Spleen (tissue), 11 donors: ENCODE measurements at regions not wholly inside any gene's neighbourhood (a gene's known extent, or its start where the extent isn't known, plus 50 kb on each side); places are given as distances from the start of the nearest gene placed in this dataset.

Experiments
- DNase-seq: peaks from one replicate; pipeline ENCODE4 v3.0.0-alpha.2; 2020
- H3K27ac ChIP-seq, 8 donors: fragments of 200-600 bp; sonication (generic) in 7 of 8; 1 replicate in 4 of 8; 2 replicates in 4 of 8; pipeline versions ENCODE4 v1.5.0 to v1.8.0; 2016 to 2021; ENCODE audit warnings: inconsistent platforms in 4 of 8, mild to moderate bottlenecking in 4 of 8, moderate library complexity in 1 of 8
- H3K27me3 ChIP-seq, 7 donors: fragments of 200-600 bp; sonication (generic) in 6 of 7; replicated peaks in 1 of 7; 1 replicate in 4 of 7; 2 replicates in 3 of 7; pipeline versions ENCODE4 v1.5.0 to v1.8.0; 2016 to 2021; ENCODE audit warnings: inconsistent platforms in 3 of 7, mild to moderate bottlenecking in 1 of 7
- H3K36me3 ChIP-seq, 6 donors: fragments of 200-600 bp; sonication (generic) in 5 of 6; 1 replicate in 4 of 6; 2 replicates in 2 of 6; pipeline versions ENCODE4 v1.5.0 to v1.8.0; 2016 to 2021; ENCODE audit warnings: inconsistent platforms in 2 of 6
- H3K4me1 ChIP-seq, 6 donors: fragments of 200-600 bp; sonication (generic) in 5 of 6; 1 replicate in 3 of 6; 2 replicates in 3 of 6; pipeline versions ENCODE4 v1.5.0 to v1.8.0; 2016 to 2021; ENCODE audit warnings: inconsistent platforms in 3 of 6
- H3K4me3 ChIP-seq, 8 donors: fragments of 200-600 bp; sonication (generic) in 7 of 8; 1 replicate in 4 of 8; 2 replicates in 4 of 8; pipeline versions ENCODE4 v1.5.0 to v1.8.0; 2016 to 2021; ENCODE audit warnings: inconsistent platforms in 4 of 8, mild to moderate bottlenecking in 4 of 8, moderate library complexity in 2 of 8
- H3K9me3 ChIP-seq, 8 donors: fragments of 200-600 bp; sonication (generic) in 7 of 8; 1 replicate in 4 of 8; 2 replicates in 4 of 8; pipeline versions ENCODE4 v1.5.0 to v1.8.0; 2016 to 2021; ENCODE audit warnings: inconsistent platforms in 4 of 8
- POLR2A ChIP-seq, 3 donors: fragments of 450-650 bp; IDR thresholded peaks; one replicate each; pipeline ENCODE4 v1.5.1; 2017; ENCODE audit warnings: antibody characterized with exemption in 3 of 3, mild to moderate bottlenecking in 1 of 3
- POLR2AphosphoS5 ChIP-seq, 3 donors: sonication (generic); formaldehyde crosslinking; IDR thresholded peaks; one replicate each; pipeline ENCODE4 v1.5.1; 2017; ENCODE audit warnings: antibody characterized with exemption in 3 of 3
- WGBS, 5 donors: extraction: QIAGEN DNeasy Blood & Tissue Kit in 3 of 5; methylation state at CpG; one replicate each; pipeline versions ENCODE4 v1.1.5 to v1.1.7; 2013 to 2018; 5-methylcytosine and 5-hydroxymethylcytosine counted together
- intact Hi-C: fragments of 100-400 bp; cut with DNase I; formaldehyde crosslinking; loops from one replicate; pipeline ENCODE4 v1.15.0; 2023; ENCODE audit warnings: low total_unique reads
- TF ChIP-seq, protein P1 (sequence below), 11 experiments: fragments of 200-600 bp in 7 of 11; fragments of 450-650 bp in 4 of 11; sonication (generic) in 4 of 11; IDR thresholded peaks in 8 of 11; conservative IDR thresholded peaks in 3 of 11; 1 replicate in 7 of 11; 2 replicates in 4 of 11; pipeline versions ENCODE4 v1.4.0 to v1.8.0; 2016 to 2021; ENCODE audit warnings: antibody characterized with exemption in 11 of 11, inconsistent platforms in 4 of 11, mild to moderate bottlenecking in 1 of 11
- donor health status: healthy with polysubstance abuse.
- donor health status: DM: no; HTN: no; CAD: no; lungs with moderate emphysema.
- donor health status: DM: no; HTN: no; CAD: no.
- donor health status: Bipolar disorder and iron deficiency.
- donor health status: healthy.
- donor health status: DM: no; HTN: no; CAD: no.
- donor health status: DM: yes; HTN: yes; CAD: no.

DNA sequence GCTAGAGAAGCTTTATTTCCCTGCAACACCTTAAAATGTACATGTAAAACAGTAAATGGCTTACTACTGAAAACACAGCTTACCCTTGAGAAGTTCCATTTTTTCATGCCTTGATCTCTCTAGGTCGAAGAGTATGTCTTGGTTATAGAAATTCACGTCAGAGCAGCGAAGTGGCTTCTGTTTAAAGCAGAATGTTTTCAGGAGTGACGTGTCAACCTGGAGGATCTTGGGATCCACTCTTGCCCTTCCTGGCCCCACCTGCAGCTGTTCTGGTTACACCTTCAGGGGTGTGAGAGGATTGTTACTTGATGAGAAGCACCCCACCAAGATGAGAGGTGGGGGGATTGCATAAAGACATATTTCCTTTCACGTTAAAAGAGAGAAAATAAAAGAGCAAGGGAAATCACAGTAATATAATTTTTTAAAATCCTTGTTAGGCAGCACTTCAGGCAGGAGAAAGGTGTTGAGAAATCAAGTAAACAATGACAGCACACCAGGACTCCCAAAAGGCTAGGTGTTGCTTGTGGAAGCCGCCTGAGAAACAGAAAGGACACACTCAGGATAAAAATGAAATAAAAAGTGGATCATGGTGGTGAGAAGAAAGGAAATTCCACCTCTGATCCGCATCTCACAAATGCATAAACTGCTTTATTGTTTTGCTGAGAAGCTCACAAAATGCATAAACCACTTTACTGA, 149.7 kb downstream of the UNC5CL start:
- no peaks in the 10 kb centered on the region for H3K9me3 ChIP-seq
- H3K27ac ChIP-seq: no peak overlapping the region
- H3K27me3 ChIP-seq: no peaks in the 10 kb centered on the region
- H3K4me3 ChIP-seq: no peak overlapping the region
- intact Hi-C loops: no loop called here
- peaks cover 0 to under 1% (median 0%) of the 10 kb centered on the region in 6 donors for H3K4me1 ChIP-seq
- no peak for TF ChIP-seq POLR2AphosphoS5 (IDR thresholded peaks at IDR 0.05)
- no peak for TF ChIP-seq POLR2A (IDR thresholded peaks at IDR 0.05)
- TF ChIP-seq, protein P1, sequence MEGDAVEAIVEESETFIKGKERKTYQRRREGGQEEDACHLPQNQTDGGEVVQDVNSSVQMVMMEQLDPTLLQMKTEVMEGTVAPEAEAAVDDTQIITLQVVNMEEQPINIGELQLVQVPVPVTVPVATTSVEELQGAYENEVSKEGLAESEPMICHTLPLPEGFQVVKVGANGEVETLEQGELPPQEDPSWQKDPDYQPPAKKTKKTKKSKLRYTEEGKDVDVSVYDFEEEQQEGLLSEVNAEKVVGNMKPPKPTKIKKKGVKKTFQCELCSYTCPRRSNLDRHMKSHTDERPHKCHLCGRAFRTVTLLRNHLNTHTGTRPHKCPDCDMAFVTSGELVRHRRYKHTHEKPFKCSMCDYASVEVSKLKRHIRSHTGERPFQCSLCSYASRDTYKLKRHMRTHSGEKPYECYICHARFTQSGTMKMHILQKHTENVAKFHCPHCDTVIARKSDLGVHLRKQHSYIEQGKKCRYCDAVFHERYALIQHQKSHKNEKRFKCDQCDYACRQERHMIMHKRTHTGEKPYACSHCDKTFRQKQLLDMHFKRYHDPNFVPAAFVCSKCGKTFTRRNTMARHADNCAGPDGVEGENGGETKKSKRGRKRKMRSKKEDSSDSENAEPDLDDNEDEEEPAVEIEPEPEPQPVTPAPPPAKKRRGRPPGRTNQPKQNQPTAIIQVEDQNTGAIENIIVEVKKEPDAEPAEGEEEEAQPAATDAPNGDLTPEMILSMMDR (IDR thresholded peaks at IDR 0.05 in 8 of 11, conservative IDR thresholded peaks at IDR 0.05 in 3 of 11): no peak
- no peaks in the 10 kb centered on the region for H3K36me3 ChIP-seq
- no peak for DNase-seq
- 73 to 88% (median 86%) methylated on average over 7 of the region's 7 CpGs for WGBS, 5 donors

DNA sequence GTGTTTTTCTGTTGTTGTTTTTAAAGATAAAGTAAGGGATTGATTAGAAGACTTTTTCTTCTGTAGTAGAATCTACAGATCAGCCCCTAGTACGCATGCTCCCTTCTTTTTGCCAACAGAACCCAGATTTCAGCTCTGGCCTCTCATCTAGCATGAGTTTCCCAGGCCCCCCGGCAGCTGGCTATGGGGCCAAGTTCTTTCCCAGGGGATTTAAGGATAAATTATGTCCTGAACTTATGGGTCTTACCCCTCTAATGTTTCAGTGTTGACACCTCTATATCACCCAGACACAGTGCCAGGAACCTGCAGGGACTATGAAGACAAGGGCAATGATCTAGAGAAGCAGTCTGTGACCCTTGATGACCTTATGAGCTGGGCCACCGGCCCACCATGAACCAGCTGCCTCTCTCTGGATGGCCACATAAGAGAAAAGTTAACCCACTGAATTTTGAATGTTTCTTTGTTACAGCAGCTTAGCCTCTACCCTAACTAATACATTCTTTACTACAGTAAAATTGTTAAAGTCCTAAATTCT, 150.5 kb downstream of the UNC5CL start:
- WGBS, 5 donors: 82 to 94% (median 85%) methylated on average over 3 of the region's 3 CpGs
- DNase-seq: no peak
- Histone ChIP-seq H3K27me3 (no peaks in the 10 kb centered on the region), H3K4me3 (no peak overlapping the region), H3K36me3 (no peaks in the 10 kb centered on the region), H3K27ac (no peak overlapping the region), H3K4me1 (no peaks in the 10 kb centered on the region), H3K9me3 (no peaks in the 10 kb centered on the region)
- intact Hi-C loops: no loop called here
- TF ChIP-seq POLR2A (IDR thresholded peaks at IDR 0.05) (no peak), POLR2AphosphoS5 (IDR thresholded peaks at IDR 0.05) (no peak)
- TF ChIP-seq, protein P1 (IDR thresholded peaks at IDR 0.05 in 8 of 11, conservative IDR thresholded peaks at IDR 0.05 in 3 of 11): no peak

DNA sequence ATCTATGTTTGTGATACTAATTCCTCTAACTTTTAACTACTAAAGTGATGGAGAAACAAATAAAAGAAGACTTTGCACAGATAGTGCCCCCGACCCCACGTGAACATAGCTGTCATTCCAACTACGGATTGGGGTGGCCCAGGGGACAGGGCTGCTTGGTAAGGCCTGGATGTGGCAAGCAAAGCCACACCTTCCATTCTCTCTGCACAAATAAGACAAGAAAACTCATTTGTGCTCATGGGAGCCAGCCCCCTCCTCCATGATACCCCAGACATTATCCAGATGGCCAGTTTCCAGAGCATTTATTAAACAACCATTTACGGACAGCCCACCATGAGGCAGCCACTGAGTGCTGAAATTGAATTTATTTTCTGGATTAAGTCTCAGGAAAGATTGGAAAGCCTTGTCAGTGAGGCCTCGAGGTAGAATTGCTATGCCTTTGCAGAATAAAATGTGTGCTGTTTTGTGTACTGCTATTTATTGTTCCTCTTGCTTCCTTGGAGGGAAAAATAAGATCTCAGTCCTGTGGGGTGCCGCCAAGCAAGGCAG, 151.2 kb downstream of the UNC5CL start:
- Histone ChIP-seq H3K27ac (no peak overlapping the region), H3K4me3 (no peak overlapping the region), H3K36me3 (no peaks in the 10 kb centered on the region), H3K4me1 (no peaks in the 10 kb centered on the region), H3K9me3 (no peaks in the 10 kb centered on the region), H3K27me3 (no peaks in the 10 kb centered on the region)
- WGBS, 5 donors: 74 to 86% (median 83%) methylated on average over 6 of the region's 6 CpGs
- no peak for TF ChIP-seq POLR2AphosphoS5 (IDR thresholded peaks at IDR 0.05)
- TF ChIP-seq, protein P1 (IDR thresholded peaks at IDR 0.05 in 8 of 11, conservative IDR thresholded peaks at IDR 0.05 in 3 of 11): no peak
- DNase-seq: no peak
- intact Hi-C loops: no loop called here

DNA sequence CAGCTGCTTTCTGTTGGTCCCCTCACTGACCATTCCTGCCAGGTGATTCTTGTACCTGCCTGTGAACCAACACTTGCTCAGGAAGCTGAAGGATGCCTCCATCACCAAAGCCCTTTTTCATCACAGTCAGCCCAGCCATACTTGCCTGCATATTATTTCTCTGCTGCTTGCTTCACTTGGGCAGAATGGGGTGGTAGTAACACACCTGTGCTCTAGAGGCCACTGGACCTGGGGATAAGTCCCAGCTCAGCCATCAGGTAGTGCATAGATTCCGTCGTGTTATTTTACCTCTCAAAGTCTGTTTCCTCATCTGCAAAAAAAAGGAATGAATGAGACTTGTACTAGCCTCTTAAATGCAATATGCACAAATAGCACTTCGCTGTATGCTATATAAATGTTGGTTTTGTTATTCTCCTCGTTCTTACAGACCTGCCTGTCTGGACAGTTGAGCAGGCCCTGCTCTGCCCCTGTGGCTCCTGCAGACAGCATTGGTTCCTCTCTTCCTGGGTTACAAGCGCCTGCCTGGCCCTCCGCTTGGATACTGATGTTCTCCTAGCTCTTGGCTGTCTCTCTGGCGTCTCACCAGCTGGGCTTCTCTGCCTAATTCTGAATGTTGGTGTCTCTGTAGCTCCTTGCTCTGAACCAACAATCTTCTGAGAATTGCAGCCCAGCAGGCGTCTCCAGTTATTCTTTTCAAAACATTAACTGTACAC, 151.8 kb downstream of the UNC5CL start:
- TF ChIP-seq POLR2AphosphoS5 (IDR thresholded peaks at IDR 0.05) (no peak), POLR2A (IDR thresholded peaks at IDR 0.05) (no peak)
- TF ChIP-seq, protein P1 (IDR thresholded peaks at IDR 0.05 in 8 of 11, conservative IDR thresholded peaks at IDR 0.05 in 3 of 11): no peak
- DNase-seq: no peak
- Histone ChIP-seq H3K4me3 (no peak overlapping the region), H3K36me3 (no peaks in the 10 kb centered on the region), H3K27me3 (peaks cover 0 to 3% (median 0%) of the 10 kb centered on the region in 7 donors), H3K9me3 (no peaks in the 10 kb centered on the region), H3K4me1 (no peaks in the 10 kb centered on the region), H3K27ac (no peak overlapping the region)
- intact Hi-C loops: no loop called here
- WGBS, 5 donors: 76 to 91% (median 84%) methylated on average over 8 of the region's 8 CpGs
